Testis (tissue), 2 donors: ENCODE measurements at regions not wholly inside any gene's neighbourhood (a gene's known extent, or its start where the extent isn't known, plus 50 kb on each side); places are given as distances from the start of the nearest gene placed in this dataset.

Source experiments
- DNase-seq: peaks from one replicate; pipeline ENCODE4 v3.0.0-alpha.2; 2019
- H3K27ac ChIP-seq, 2 donors: fragments of 200-600 bp; sonication (generic); one replicate each; pipeline ENCODE4 v1.5.1; 2019
- H3K27me3 ChIP-seq: fragments of 200-600 bp; sonication (generic); one replicate; pipeline ENCODE4 v1.5.1; 2019
- H3K36me3 ChIP-seq: fragments of 200-600 bp; sonication (generic); one replicate; pipeline ENCODE4 v1.5.1; 2017; ENCODE audit warnings: low read depth; ENCODE audit errors: missing control alignments
- H3K4me1 ChIP-seq: fragments of 200-600 bp; sonication (generic); one replicate; pipeline ENCODE4 v1.5.1; 2019
- H3K4me3 ChIP-seq, 2 donors: fragments of 200-600 bp; sonication (generic); one replicate each; pipeline ENCODE4 v1.5.1; 2017 to 2019
- H3K9me3 ChIP-seq: fragments of 200-600 bp; sonication (generic); one replicate; pipeline ENCODE4 v1.5.1; 2017
- CTCF ChIP-seq, 3 experiments: fragments of 450-650 bp in 2 of 3; fragments of 200-600 bp in 1 of 3; sonication (generic) in 1 of 3; IDR thresholded peaks; one replicate each; pipeline ENCODE4 v1.5.1; 2016 to 2019; ENCODE audit warnings: antibody characterized with exemption in 3 of 3, mild to moderate bottlenecking in 2 of 3, moderate library complexity in 1 of 3
- POLR2A ChIP-seq: fragments of 450-650 bp; IDR thresholded peaks from one replicate; pipeline ENCODE4 v1.6.1; 2017; ENCODE audit warnings: antibody characterized with exemption, mild to moderate bottlenecking, moderate library complexity
- WGBS, 2 donors: methylation state at CpG; one replicate each; pipeline ENCODE4 v1.1.5; 2018; 5-methylcytosine and 5-hydroxymethylcytosine counted together
- intact Hi-C: fragments of 100-400 bp; cut with DNase I; formaldehyde crosslinking; loops from one replicate; pipeline ENCODE4 v1.15.1; 2023; ENCODE audit warnings: low total_unique reads

GRCh38 chr1:17932164-17932563 lies 175.4 kb upstream of the IGSF21 start:
- Histone ChIP-seq H3K4me3 (no peak overlapping the region), H3K27ac (no peak overlapping the region), H3K9me3 (no peaks in the 10 kb centered on the region), H3K36me3 (no peaks in the 10 kb centered on the region), H3K4me1 (no peaks in the 10 kb centered on the region), H3K27me3 (no peaks in the 10 kb centered on the region)
- 70 to 81% methylated on average over 4 of the region's 4 CpGs for WGBS, 2 donors
- intact Hi-C loops = no loop called here
- no peak for TF ChIP-seq CTCF (IDR thresholded peaks at IDR 0.05)
- TF ChIP-seq POLR2A = no peak
- DNase-seq = no peak

GRCh38 chr1:17933501-17933900 lies 174.1 kb upstream of the IGSF21 start:
- 40 to 42% methylated on average over 7 of the region's 7 CpGs for WGBS, 2 donors
- no peaks in the 10 kb centered on the region for H3K36me3 ChIP-seq
- H3K4me1 ChIP-seq = no peaks in the 10 kb centered on the region
- DNase-seq = no peak
- intact Hi-C loops = no loop called here
- no peak overlapping the region for H3K4me3 ChIP-seq
- no peaks in the 10 kb centered on the region for H3K9me3 ChIP-seq
- H3K27ac ChIP-seq = no peak overlapping the region
- no peaks in the 10 kb centered on the region for H3K27me3 ChIP-seq
- no peak for TF ChIP-seq POLR2A
- TF ChIP-seq CTCF (IDR thresholded peaks at IDR 0.05) = no peak

GRCh38 chr1:17933971-17934370 lies 173.6 kb upstream of the IGSF21 start:
- intact Hi-C loops = no loop called here
- no peak overlapping the region for H3K4me3 ChIP-seq
- H3K9me3 ChIP-seq = no peaks in the 10 kb centered on the region
- no peak for TF ChIP-seq CTCF (IDR thresholded peaks at IDR 0.05)
- TF ChIP-seq POLR2A = no peak
- H3K27me3 ChIP-seq = no peaks in the 10 kb centered on the region
- WGBS, 2 donors = 43 to 45% methylated on average over 5 of the region's 5 CpGs
- DNase-seq = no peak
- no peaks in the 10 kb centered on the region for H3K36me3 ChIP-seq
- H3K27ac ChIP-seq = no peak overlapping the region
- no peaks in the 10 kb centered on the region for H3K4me1 ChIP-seq

DNA sequence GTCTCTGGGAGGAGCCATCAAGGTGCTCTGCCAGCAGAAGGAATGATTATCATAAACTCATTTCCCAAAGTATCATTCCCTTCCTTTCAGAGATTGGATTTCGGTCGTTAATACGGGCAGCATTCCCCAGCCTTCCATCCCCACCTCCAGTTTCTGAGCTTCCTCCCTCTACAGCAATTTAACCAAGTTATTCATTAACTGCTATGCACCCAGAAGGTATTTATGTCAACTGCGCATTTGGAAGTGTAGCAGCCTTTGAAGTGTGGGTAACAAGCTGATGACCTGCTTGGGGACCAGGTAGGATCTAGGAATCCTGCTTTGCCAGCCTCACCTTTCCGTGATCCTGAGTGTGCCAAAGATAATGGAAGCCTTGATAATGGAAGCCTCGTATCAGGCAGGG lies 172.4 kb upstream of the IGSF21 start:
- Histone ChIP-seq H3K4me1 (no peaks in the 10 kb centered on the region), H3K4me3 (no peak overlapping the region), H3K27me3 (no peaks in the 10 kb centered on the region), H3K9me3 (no peaks in the 10 kb centered on the region), H3K27ac (no peak overlapping the region), H3K36me3 (no peaks in the 10 kb centered on the region)
- no peak for DNase-seq
- intact Hi-C loops = no loop called here
- no peak for TF ChIP-seq CTCF (IDR thresholded peaks at IDR 0.05)
- TF ChIP-seq POLR2A = no peak
- WGBS, 2 donors = 70 to 73% methylated on average over 6 of the region's 6 CpGs

- no peaks in the 10 kb centered on the region for H3K4me1 ChIP-seq
- no peak for DNase-seq
- no peak for TF ChIP-seq POLR2A
- no peak for TF ChIP-seq CTCF (IDR thresholded peaks at IDR 0.05)
- H3K27me3 ChIP-seq = no peaks in the 10 kb centered on the region
- WGBS, 2 donors = 76 to 82% methylated on average over 5 to 6 of the region's 6 CpGs
- intact Hi-C loops = no loop called here
- H3K27ac ChIP-seq = no peak overlapping the region
- H3K36me3 ChIP-seq = no peaks in the 10 kb centered on the region
- H3K4me3 ChIP-seq = no peak overlapping the region
- H3K9me3 ChIP-seq = no peaks in the 10 kb centered on the region
Measured at GRCh38 chr1:17941431-17942189, 166.0 kb upstream of the IGSF21 start.
